ENCODE measurements at regions not wholly inside any gene's neighbourhood (a gene's known extent, or its start where the extent isn't known, plus 50 kb on each side); places are given as distances from the start of the nearest gene placed in this dataset.

GRCh38 chrX:30010471-30010870 lies 204.9 kb upstream of the MAGEB2 start:
- TF ChIP-seq EZH2 (IDR thresholded peaks at IDR 0.05; ENCODE audit: low read length, unreplicated experiment) (no peak), CTCF (conservative IDR thresholded peaks at IDR 0.05; ENCODE audit: low read depth, low read length) (no peak)

Data from PC-3 (cell line).